Activated CD8-positive, alpha-beta memory T cell treated with anti-CD3 and anti-CD28 coated beads, Interleukin-2, amount 50 U/mL, for 4 hours (primary cell): ENCODE measurements at regions not wholly inside any gene's neighbourhood (a gene's known extent, or its start where the extent isn't known, plus 50 kb on each side); places are given as distances from the start of the nearest gene placed in this dataset.
"Not testable (repeated sequence)": the region's sequence is repeated elsewhere in the genome, so short reads cannot be mapped to it uniquely, and the experiment has no call there.

Experiments used
- DNase-seq: peaks from one replicate; pipeline ENCODE4 v3.0.0-alpha.2; 2020

DNA sequence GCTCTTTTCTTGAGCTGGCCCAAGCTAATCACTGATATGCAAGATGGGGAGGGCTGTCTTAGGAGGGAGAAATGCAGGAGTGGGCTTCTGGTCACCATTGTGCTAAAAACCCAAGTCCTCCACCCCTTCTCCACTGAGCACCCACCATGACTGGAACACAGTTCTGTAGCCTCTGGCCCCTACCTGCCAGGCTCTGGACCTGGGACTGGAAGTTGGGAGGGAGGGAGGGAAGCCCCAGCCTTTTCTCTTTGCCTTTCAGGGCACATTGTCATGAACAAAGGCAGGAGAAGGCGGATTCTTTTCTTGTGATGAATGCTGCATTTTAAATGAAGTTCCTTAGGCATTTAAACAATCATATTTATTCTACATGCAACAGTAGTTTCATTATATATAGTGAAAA is 559.1 kb upstream of the TRPC7 start:
- no peak for DNase-seq

DNA sequence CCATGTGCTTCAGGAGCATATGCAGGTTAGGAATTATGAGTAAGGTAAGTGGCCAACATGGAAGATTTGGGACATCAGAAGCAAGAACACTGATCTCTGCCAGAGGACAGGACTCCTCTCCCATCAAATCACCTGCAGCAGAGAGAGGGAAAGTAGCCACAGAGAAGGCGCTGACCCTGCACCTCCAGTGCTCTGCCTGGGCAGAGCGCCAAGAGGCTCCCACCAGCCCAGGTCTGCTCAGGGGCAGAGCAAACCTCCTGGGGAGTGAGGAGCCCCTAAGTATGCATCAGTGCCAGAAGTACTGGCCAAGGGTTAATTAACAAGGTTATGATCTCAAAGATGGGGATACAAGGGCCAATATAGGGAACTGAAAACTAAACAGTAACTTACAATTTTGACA is 545.3 kb upstream of the TRPC7 start:
- no peak for DNase-seq

DNA sequence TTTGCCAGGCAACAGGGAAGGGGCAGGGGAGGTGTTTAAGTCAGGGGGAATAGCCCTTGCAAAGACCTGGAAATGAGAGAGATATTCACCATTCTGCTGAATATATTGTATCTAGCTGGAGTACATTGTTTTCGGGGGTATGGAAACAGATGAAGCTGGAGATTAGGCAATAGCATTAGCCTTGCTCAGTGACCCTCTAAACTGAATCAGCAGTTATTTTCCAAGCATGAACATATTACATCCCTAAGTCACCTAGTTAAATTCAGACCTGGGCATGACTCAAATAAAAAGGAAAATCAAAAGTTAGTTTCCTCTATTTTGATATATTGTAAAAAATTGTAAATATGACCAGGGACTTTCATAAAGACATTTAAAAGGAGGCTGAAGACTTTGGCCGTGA is 544.6 kb upstream of the TRPC7 start:
- DNase-seq, result no peak

GRCh38 chr5:136907371-136907770 is 542.0 kb upstream of the TRPC7 start:
- DNase-seq, result no peak

DNA sequence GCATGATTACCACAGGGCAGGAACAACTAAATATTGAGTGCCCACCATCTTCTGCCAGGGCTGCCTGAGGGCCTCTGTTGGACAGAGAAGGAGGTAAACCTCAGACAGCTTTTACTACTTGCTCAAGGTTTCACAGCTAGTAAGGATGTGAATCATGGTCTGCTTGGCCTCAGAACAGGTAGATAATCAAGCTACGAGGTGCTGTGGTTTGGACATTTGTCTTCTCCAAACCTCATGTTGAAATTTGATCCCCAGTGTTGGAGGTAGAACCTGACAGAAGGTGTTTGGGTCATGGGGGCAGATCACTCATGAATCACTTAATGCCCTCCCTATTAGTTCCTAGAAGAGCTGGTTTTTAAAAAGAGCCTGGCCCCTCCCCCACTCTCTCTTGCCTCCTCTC is 541.2 kb upstream of the TRPC7 start:
- DNase-seq, result no peak

GRCh38 chr5:136905571-136905970 is 540.2 kb upstream of the TRPC7 start:
- no peak for DNase-seq

- no peak for DNase-seq
These were observed 528.7 kb upstream of the TRPC7 start for GRCh38 chr5:136894070-136894469.

DNA sequence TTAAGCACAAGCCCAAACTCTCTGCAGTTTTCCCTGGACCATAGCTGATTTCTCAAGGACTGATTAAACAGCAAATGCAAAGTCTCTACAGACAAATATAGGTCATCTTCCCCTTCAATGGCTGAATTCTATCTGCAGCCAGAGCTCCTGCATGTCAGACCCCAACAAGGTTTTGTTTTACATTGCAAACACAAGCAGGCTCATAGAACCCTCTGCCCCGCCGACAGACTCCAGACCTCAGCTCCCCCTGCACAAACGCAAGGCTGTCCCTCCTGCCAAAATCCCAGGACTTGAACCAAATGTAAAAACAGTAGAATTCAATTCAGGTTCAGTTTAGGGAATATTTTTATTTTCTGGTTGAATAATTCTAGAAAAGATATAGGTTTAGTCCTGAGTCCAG is 526.7 kb upstream of the TRPC7 start:
- DNase-seq, result no peak

- no peak for DNase-seq
These were observed 526.0 kb upstream of the TRPC7 start for GRCh38 chr5:136891175-136891972.

GRCh38 chr5:136890431-136891148 is 525.2 kb upstream of the TRPC7 start:
- no peak for DNase-seq

DNA sequence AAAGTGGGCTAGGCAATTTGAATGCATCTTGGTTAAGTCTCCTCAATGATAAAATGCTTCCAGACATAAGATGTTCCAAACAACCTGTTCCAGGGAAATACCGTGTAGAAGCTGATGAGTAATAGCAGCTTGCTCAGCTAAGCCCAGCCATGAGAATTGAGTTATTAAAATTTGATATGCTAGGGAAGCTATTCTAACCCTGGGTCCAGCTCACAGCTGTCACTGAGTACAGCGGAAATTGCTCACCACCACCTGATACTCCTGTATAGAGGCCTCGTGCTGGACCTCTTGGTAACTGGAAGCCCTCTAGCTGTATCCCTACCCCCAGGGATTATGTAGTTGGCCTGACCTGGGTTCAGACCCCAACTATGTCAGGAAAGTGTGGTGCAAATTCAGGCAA is 521.3 kb upstream of the TRPC7 start:
- DNase-seq, result no peak

DNA sequence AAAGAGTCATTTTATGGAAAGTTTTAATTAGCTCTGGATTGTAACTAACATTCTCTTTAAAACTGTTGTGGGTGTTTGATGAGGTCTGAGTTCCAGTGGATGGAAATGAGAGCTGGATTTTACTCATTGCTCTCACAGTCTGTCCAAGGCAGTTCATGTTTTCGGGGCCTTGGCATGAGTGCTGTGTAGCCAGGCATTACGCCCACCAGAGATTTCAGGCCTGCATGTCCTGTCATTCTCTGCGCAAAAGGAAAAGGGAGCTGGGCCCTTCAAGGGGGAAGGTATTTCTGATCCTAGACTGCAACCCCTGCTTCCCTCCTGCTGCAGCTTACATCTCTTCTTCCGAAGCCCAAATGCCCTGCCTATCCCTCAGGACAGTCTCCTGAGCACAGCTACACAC is 499.6 kb upstream of the TRPC7 start:
- DNase-seq, result no peak

- no peak for DNase-seq
These were observed 491.3 kb upstream of the TRPC7 start for GRCh38 chr5:136856648-136857047.

DNA sequence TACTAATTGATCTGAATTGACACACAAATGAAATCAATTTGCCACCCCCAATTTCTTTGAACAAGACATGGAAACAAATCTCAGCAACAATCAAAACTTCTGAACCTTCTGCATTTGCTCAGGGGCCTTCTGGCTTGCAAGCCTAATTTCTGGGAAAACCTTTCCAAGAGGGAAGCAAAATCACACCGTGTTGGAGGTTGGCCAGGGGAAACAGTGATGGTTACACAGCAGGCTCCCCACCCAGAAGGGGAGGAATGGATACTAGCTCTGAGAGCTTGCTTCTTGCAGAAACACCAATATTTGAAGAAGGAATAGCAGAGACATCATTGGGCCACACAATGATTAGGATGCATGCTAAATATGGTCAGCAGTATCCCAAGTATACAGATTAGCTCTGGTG is 488.6 kb upstream of the TRPC7 start:
- no peak for DNase-seq

GRCh38 chr5:136840601-136841000 is 475.3 kb upstream of the TRPC7 start:
- no peak for DNase-seq

DNA sequence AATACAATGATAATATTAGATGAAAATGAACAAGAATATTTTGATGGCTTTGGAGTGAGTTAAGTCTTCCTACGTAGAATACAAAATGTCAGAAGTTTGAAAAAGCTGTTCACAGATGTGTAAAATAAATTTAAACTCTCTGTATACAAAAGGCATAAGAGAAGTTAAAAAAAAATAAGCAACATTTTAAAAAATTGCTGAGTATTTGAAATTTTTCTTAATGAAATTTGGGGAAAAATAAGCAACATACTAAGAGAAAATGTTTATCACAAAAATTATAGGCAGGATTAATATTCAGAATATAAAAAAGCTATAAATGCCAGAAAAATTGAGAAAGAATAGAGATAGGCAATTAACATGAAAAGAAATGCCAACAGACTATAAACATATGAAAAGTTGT is 470.7 kb upstream of the TRPC7 start:
- no peak for DNase-seq

DNA sequence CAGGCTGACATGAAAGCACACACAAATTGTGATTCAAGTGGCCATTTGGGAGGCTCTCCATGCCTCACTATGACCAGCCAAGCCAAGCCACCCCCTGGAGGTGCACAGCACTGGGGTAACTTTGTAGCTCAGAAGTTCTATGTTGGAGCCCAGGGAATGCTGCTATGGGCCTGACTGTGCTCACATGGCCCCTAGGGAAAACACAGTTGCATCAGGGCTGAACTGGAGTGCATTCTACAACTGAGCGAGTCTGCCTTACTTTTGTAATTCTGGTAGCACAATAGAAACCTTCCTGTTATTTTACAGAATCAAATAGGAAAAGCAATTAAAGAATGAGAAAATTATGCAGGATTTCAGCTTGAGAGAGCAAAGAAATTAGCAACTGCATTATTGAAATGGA is 455.5 kb upstream of the TRPC7 start:
- no peak for DNase-seq

GRCh38 chr5:136819526-136820302 is 454.4 kb upstream of the TRPC7 start:
- DNase-seq, result no peak

GRCh38 chr5:136816327-136816726 is 451.0 kb upstream of the TRPC7 start:
- no peak for DNase-seq

- DNase-seq, result no peak
These were observed 449.5 kb upstream of the TRPC7 start for GRCh38 chr5:136814619-136815378.

DNA sequence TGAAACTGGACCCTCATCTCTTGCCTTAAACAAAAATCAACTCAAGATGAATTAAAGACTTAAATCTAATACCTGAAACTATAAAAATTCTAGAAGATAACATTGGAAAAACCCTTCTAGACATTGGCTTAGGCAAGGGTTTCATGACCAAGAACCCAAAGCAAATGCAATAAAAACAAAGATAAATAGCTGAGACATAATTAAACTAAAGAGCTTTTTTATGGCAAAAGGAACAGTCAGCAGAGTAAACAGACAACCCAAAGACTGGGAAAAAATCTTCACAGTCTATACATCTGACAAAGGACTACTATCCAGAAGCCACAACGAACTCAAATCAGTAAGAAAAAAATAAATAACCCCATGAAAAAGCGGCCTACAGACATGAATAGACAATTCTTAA is 446.9 kb upstream of the TRPC7 start:
- not testable (repeated sequence) for DNase-seq

DNA sequence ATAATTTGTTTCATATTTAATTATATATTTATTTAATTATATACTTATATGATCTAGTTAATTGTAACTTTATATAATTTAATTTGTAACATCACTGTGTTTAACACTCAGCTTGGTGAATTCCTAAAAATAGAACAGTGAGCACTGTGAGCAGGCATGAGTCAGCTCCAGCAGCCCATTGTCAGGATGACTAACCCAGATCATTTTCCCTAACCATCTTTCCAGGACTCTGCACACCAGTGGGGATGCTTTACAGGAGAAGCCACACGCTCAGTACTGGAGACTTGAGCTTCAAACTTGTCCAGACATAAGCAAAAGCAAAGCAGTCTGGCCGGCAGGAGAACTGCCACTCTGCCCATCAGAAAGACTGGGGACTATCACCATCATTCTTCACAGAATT is 446.2 kb upstream of the TRPC7 start:
- no peak for DNase-seq

DNA sequence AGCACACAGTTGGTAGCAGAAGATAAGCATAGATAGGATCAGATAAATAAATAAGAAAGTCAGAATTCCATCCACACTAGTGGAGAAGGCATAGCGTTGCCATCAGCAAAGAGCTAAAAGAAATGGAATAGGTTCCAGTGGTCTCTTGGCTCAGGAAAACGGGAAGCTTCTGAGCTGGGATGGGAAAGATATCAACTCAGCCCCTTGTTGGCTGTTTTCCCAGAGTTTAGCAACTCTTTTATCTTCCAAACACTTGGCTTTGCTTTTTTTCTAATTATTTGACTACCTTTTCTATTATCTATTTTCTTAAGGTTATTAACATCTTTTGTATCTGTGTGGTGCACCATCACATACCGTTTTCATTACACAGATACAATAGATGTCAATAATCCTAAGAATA is 445.7 kb upstream of the TRPC7 start:
- no peak for DNase-seq
